Suppressor macrophage treated with lipopolysaccharide for 4 hours (primary cell): ENCODE measurements at regions not wholly inside any gene's neighbourhood (a gene's known extent, or its start where the extent isn't known, plus 50 kb on each side); places are given as distances from the start of the nearest gene placed in this dataset.

Experiments
- DNase-seq: peaks from one replicate; pipeline ENCODE4 v3.0.0-alpha.2; 2020

- DNase-seq = no peak
Measured at GRCh38 chr17:77507111-77507885, 366.5 kb downstream of the SEC14L1 start.

- no peak for DNase-seq
Measured at GRCh38 chr17:77508047-77508715, 367.4 kb downstream of the SEC14L1 start.

GRCh38 chr17:77509089-77509488 lies 368.3 kb downstream of the SEC14L1 start:
- no peak for DNase-seq

GRCh38 chr17:77509599-77509998 lies 368.8 kb downstream of the SEC14L1 start:
- no peak for DNase-seq

GRCh38 chr17:77510133-77510796 lies 369.5 kb downstream of the SEC14L1 start:
- no peak for DNase-seq

- no peak for DNase-seq
Measured at GRCh38 chr17:77511514-77512061, 370.8 kb downstream of the SEC14L1 start.

- no peak for DNase-seq
Measured at GRCh38 chr17:77512062-77512946, 371.5 kb downstream of the SEC14L1 start.

GRCh38 chr17:77513045-77513444 lies 372.3 kb downstream of the SEC14L1 start:
- DNase-seq = no peak

GRCh38 chr17:77515227-77515626 lies 374.5 kb downstream of the SEC14L1 start:
- DNase-seq = no peak

GRCh38 chr17:77516902-77517301 lies 376.1 kb downstream of the SEC14L1 start:
- DNase-seq = no peak

GRCh38 chr17:77521076-77521475 lies 380.3 kb downstream of the SEC14L1 start:
- DNase-seq = no peak

- DNase-seq = no peak
Measured at GRCh38 chr17:77523540-77523939, 382.8 kb downstream of the SEC14L1 start.

GRCh38 chr17:77526259-77526711 lies 385.5 kb downstream of the SEC14L1 start:
- DNase-seq = no peak

- no peak for DNase-seq
Measured at GRCh38 chr17:77526728-77527350, 386.1 kb downstream of the SEC14L1 start.

GRCh38 chr17:77527409-77527808 lies 386.6 kb downstream of the SEC14L1 start:
- no peak for DNase-seq

GRCh38 chr17:77527836-77528505 lies 387.2 kb downstream of the SEC14L1 start:
- no peak for DNase-seq

GRCh38 chr17:77528516-77529327 lies 388.0 kb downstream of the SEC14L1 start:
- no peak for DNase-seq

- DNase-seq = no peak
Measured at GRCh38 chr17:77529328-77529650, 388.5 kb downstream of the SEC14L1 start.

GRCh38 chr17:77530591-77530990 lies 389.8 kb downstream of the SEC14L1 start:
- no peak for DNase-seq

GRCh38 chr17:77531002-77531401 lies 390.2 kb downstream of the SEC14L1 start:
- no peak for DNase-seq

- DNase-seq = no peak
Measured at GRCh38 chr17:77531641-77532040, 390.9 kb downstream of the SEC14L1 start.
